ENCODE measurements at regions not wholly inside any gene's neighbourhood (a gene's known extent, or its start where the extent isn't known, plus 50 kb on each side); places are given as distances from the start of the nearest gene placed in this dataset.

DNA sequence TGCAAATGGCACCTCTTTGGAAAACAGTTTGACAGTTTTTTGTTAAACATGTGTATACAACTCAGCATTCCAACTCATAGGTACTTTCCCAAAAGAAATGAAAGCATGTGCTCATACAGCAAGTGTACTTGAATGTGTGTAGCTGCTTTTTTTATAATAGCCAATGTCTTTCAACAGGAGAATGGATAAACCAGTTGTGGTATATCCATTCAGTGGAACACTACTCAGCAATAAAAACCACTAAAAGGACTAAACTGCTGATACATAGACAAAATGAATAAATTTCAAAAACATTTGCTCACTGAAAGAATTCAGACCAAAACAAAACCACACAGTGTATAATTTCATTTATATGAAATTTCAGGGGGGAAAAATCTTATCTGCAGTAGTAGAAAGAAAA is 267.3 kb downstream of the NR2F1-AS1 start:
- no peak for DNase-seq

GRCh38 chr5:93311881-93312280 is 269.1 kb downstream of the NR2F1-AS1 start:
- DNase-seq, result no peak

- DNase-seq, result no peak
Observed at GRCh38 chr5:93307557-93307956, 273.5 kb downstream of the NR2F1-AS1 start.

GRCh38 chr5:93305984-93306383 is 275.0 kb downstream of the NR2F1-AS1 start:
- DNase-seq, result no peak

- DNase-seq, result no peak
Observed at GRCh38 chr5:93304456-93305250, 276.4 kb downstream of the NR2F1-AS1 start.

DNA sequence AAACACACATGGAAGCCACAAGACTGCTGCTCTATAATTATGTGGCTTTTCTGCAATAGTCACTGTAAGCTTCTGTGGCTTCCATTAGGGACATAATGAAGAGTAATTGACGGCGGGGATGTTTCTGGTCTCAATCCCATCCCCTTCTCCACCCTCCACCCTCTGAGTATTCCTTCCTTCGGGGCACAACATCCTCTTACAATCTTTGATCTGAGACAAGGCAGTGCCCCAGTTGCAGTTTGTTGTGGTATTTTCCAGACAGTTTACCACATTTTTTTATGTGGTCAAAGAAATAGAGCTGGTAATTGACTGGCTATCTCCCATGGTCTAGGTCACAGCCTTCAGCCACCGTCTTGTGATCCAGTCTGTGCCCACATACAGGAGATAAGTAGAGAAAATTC is 277.7 kb downstream of the NR2F1-AS1 start:
- no peak for DNase-seq

GRCh38 chr5:93302711-93303110 is 278.3 kb downstream of the NR2F1-AS1 start:
- no peak for DNase-seq

DNA sequence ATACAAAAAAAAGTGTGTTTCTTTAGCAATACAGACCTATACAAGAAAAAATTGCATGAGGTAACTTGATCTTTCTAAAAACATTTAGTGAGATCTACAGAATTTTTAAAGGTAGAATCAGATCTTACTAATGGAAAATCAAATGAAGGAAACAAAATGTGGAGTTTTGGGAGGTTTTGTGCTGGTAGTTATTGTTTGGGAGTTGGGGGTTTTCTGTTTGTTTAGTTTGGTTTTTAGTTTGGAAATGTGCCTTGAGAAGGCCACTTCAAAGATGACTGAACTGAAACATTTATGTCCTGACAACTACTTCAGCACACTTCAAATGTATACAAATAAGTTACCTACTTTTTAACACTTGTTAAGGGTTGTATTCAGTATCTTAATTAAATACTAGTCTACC is 280.1 kb downstream of the NR2F1-AS1 start:
- DNase-seq, result no peak

DNA sequence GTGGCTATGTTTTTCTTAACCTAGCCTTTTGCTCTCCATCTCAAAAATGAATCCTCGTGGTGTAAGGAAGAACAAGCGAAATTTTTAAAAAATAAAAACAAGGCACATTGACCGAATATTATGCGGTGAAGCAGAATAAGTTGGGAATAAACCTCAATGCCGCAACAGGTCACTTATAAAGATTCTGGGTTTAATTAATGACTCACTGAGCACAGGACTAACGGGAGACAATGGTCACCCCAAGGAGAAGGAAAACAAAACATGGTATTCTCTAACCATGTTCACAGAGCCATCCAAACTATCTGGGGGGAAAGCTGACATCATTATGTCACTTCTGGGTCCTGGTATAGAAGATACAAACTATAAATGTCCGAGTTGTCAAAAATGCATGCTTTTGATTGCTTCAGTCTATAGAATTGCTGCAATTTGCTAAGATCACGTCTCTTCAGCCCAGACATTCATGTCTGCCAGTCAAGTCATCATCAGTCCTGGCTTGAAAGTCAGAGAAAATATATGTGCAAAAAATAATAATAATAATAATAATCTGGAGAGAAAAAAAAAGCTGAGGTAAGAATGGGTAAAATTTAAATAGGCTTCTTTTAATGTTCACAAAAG is 280.6 kb downstream of the NR2F1-AS1 start:
- DNase-seq, result no peak

DNA sequence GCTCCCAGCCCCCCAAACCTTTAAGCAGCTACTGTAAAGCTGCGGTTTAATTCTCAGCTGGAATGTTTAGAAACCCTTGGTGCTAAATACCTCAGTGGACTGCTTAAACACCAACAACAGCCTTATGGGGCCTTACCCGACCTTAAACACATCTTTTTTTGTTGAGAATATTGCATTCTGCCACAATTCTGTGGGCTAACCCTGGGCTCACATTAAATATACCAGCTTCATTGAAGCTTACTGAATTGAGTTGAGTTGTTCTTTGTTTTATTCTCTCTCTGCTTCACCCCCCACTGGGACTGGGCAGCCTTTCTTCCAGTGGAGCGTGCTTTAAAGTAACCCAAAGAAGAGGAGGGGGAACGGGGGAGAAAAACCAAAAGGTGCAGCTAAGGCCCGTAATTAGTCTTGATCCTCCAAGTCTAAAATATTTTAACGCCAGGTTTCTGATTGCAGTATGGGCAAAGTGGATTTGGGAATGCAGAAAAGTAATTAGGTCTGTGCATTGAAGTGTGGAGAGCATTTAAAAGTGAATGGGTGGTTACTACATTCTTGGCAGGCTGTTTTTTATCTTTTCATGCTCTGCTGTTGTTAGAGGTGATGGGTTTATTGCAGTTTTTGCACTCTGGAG is 281.2 kb downstream of the NR2F1-AS1 start:
- DNase-seq, result no peak

GRCh38 chr5:93297116-93297515 is 283.9 kb downstream of the NR2F1-AS1 start:
- DNase-seq, result no peak

DNA sequence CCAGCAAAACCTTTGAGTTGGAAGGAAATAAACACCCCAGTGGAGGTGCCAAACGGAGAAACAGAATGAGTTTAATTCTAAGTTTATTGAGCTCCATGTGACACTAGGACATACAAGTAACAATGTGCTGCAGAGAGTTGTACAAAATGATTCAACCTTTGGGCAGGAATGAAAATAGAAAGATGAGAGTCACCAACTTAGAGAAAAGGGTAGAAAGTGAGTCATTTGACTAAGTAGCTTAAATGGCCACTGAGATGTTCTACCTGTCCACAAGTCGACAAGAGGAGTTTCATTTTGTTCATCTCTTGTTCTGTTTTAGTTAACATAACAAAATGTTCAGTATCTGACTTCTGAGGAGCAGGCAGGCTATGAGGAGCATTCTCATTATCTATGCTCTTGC is 284.7 kb downstream of the NR2F1-AS1 start:
- no peak for DNase-seq

GRCh38 chr5:93294996-93295395 is 286.0 kb downstream of the NR2F1-AS1 start:
- DNase-seq, result no peak

- no peak for DNase-seq
Observed at GRCh38 chr5:93294199-93294598, 286.8 kb downstream of the NR2F1-AS1 start.

DNA sequence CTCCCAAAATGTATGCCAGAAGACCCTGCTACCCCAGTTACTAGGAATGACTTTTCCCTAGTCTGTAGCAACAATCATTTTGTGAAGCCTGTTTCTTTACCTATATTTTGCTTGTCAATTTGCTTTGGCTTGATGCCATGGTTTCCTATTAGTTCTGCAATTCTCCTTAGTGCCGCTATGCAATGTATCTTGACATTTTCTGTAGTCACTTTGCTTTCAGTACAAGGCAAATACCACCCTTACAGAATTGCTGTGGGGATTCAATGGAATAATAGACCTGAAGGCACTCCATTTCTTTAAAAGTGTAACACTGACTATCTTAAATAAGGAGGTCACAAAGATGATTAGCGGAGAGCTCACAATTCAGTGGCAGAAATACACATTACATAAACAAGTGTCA is 291.1 kb downstream of the NR2F1-AS1 start:
- DNase-seq, result no peak

- DNase-seq, result no peak
Observed at GRCh38 chr5:93285461-93285860, 295.6 kb downstream of the NR2F1-AS1 start.

DNA sequence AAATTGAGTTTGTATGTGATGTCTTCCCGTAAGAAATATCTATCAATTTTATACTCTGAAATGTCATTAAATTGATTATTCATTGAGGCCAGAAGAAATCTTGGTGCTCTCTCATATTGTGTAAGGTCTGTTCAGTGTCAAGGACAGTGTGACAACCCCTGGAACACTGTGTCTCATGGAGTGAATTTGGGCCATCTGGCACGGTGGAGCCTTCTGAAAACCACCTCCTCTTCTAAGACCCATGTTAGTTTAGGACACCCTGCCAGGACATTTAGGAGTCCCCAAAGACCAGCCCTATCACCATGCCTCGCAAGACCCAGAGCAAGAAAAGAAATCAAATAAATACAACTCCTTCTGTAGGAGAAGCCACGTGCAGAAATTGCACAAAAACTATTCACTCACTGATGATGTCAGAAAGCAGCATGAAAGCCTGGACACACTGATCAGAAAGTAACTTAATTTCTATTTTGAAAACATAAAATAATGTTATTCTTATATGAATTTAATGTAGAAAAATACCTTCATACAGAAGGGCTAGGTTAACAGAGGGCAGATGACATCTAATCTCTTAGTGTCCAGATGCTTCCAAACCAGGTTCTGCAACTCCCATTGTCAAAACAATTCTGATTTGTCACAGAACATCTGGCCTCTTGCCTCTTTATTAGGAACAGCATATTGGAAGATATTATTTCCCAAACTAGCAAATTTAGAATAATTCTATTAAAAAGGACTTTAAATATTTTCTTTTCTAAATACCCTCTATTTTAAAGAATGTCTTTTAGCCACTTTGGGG is 298.8 kb downstream of the NR2F1-AS1 start:
- DNase-seq, result no peak

DNA sequence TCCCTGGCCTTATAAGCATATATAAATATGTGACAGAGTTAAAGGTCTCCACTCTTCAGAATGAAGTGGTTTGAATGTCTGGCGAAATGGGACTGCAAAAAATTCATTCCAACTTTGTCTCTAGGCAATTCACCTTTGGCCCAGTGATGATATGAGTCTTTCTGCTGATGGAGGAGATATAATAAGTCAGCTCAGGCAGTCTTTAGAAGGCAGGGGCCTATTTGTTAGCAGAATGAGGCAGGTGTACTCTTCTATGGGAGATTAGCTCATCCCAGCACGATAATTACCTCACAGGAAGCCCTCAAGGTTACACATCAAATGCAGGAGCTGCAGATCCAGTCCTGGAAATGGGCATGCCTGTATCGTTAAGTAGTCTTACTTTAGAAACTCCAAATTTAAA is 300.5 kb downstream of the NR2F1-AS1 start:
- no peak for DNase-seq

DNA sequence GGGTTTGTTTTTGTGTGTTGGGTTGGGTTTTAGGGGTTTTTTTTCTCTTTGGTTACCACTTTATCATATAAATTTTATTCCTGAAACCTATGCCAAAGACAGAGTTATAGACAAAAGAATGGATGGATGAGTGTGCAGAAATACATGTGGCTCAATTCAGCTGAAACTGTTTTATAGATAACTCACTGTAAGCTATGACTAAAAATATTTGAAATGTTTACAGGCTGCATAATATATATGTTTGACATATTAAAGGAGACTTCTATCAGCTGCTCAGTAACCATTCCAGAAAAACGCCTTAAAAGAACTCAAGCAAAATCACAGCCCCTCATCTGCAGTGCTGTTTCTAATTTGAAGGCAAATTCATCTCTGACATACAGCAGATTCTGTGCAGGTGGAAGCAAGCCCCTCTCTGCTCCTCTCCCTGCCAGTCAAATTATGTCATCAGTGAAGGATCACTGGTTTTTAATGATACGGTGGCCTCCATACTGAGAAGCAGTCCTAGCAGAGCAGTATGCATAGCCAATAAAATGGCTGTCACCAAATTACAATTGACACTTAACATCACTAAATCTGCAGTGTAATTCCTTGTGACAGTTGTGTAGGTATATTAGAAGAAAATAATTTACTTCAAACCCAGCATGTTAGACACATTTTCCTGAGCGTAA is 301.6 kb downstream of the NR2F1-AS1 start:
- no peak for DNase-seq

GRCh38 chr5:93278896-93279295 is 302.1 kb downstream of the NR2F1-AS1 start:
- DNase-seq, result no peak

GRCh38 chr5:93277051-93277450 is 304.0 kb downstream of the NR2F1-AS1 start:
- DNase-seq, result no peak

- no peak for DNase-seq
Observed at GRCh38 chr5:93275376-93275775, 305.6 kb downstream of the NR2F1-AS1 start.

DNA sequence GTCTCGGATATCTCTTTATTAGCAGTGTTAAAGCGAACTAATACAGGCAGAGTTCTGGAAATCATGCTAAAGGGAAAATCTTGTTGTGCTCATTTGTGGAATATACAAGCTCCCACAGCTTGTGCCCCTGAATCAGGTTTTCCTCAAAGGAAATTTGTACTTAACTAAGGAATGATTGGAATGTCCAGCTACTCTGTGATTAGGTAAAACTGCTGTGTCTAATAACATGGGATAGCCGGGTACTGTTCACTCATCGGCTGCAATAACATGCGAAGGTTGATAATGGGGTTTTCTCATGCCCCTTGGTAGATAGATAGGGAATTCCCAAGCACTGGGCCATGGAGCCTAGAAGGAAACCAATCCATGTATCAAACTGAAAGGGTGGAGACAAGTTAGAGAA is 306.7 kb downstream of the NR2F1-AS1 start:
- no peak for DNase-seq
